CD1c-positive myeloid dendritic cell (primary cell): ENCODE measurements at regions not wholly inside any gene's neighbourhood (a gene's known extent, or its start where the extent isn't known, plus 50 kb on each side); places are given as distances from the start of the nearest gene placed in this dataset.

Source experiments
- DNase-seq: peaks from one replicate; pipeline ENCODE4 v3.0.0-alpha.2; 2016; ENCODE audit errors: extremely low spot score

DNA sequence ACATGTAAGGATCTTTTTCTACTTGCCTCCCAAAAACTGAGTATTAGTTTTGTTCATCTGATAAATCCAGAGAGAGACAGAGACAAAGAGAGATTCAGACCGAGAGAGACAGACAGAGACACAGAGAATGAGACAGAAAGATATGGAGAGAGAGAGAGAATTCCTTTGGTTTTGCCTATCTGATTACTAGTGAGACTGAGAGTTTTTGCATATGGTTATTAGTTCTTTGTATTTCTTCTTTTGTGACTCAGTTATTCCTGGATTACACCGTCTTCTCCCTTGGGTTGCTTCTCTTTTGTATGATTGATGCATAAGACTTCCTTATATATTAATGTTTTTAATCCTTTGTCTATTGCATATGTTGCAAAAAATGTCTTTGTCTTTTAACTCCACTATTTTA lies 91.2 kb upstream of the SPATA31C2 start:
- no peak for DNase-seq

DNA sequence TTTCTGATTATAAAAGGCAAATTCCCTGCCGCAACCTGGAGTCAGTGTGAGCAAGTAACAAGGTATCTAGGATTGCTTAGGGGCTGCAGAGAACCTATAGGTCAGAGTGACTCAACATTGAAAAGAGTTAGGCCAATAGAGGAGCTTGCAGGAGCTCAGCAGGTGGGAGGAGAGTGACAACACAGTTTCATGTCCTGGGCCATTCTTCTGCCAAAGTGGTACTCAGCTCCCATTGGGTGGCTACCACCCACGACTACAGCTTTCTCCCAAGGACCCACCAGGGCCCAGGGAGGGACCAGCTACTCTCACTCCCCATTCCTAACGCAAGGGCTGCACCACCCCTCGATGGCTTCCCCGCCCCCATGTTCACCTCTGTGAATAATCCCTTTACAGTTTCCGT lies 86.7 kb upstream of the SPATA31C2 start:
- no peak for DNase-seq

DNA sequence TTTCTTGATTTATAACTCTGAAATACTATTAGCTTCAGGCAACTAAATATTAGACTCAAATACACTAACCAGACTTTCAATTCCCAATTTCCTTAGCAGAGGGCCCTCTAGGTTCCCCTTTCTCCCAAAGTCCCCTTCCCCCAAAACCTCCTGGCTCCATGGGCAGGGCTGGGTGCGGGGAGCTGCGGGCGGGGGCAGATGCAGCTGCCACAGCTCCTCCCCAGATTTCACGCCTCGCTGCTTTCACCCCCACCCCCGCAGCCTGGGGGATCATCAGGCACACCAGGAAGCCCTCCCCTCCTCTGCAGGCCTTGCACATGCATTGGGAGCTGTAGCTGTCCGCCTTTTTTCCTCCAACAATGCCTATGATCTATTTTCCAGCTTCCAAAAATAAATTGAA lies 82.8 kb upstream of the SPATA31C2 start:
- peak; percentile 56 for DNase-seq

GRCh38 chr9:88220652-88221051 lies 82.4 kb upstream of the SPATA31C2 start:
- DNase-seq, result no peak

GRCh38 chr9:88219601-88220000 lies 81.3 kb upstream of the SPATA31C2 start:
- no peak for DNase-seq

DNA sequence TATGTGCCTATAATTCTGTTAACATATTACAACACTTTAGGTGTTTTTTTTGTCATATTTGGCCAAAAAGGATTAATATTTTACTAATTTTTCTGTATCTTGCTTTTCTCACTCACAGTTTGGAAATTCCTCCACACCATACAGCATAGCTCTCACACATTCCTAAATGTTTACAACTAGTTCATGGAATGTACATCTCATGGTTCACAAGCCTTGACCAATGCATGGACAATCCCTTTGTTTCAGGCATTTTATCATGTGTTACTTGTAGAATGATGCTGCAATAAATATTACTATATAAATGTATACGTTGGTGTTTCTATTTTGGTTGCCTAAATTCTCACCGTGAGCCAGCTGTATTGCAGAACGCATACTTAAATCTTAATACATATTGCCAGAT lies 80.5 kb upstream of the SPATA31C2 start:
- DNase-seq, result no peak

- no peak for DNase-seq
Measured at GRCh38 chr9:88216126-88216995, 78.1 kb upstream of the SPATA31C2 start.

DNA sequence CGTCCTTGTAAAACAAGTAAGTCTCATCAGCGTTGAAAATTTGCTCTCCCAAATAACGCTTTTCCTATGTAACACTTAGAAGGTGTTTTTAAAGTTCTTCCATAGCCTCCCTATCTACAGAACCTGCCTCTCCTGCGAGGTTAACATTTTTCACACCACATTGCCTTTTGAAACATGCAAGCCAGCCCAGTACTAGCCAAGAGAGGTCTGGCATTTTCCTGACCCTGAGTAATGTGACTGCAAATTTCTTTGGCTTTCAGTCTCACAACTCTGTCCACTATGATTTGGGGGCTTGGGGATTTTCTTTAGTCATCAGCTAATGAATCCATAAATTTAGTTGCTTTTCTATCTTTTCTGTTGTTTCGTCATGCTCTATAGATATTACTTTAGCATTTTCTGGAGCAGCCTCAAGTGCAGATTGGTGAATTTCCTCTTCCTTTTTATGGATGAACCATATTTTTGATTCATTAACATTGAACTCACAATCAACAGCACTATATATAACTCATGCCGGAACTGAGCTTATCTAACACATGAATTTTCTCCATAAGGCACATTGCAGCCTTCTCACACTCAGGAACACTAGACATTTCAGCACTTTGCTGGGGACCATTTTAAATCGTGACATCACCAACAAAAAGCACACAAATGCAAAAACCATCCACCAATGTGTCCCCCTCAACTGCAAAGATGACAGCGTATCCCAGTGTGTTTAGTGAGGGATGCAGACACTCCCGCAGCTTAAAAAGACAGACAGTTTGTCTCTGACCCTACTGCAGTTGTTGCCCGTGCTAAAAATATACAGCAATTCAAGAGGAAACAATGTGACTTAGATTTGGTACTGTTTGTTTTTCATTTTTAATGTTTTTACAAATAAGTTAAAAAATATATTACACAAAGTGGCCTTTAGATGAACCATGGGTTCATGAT lies 77.2 kb upstream of the SPATA31C2 start:
- no peak for DNase-seq

- no peak for DNase-seq
Measured at GRCh38 chr9:88202321-88202720, 64.0 kb upstream of the SPATA31C2 start.

DNA sequence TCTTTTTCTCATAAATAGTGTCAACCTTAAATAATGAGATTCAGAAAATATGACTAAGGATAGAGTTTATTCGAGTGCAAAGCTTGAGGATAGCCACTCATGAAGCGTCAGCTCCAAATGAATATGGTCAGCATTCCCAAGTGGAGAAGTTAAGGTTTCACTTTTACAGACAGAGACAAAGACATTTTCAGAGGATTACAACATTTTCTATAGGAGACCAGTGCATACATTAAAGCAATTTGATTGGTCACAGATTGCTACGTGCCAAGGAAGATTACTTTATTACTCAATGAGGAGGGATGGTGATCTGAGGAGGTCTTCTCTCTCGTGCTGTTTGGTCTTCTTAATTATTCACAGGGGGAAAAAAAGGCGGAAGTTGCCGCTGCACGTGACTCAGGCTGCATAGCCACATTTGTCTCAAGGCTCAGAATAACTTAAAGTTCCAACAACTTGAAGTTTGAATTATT lies 60.1 kb upstream of the SPATA31C2 start:
- DNase-seq, result peak; percentile 48

GRCh38 chr9:88197781-88198340 lies 59.6 kb upstream of the SPATA31C2 start:
- no peak for DNase-seq

- DNase-seq, result no peak
Measured at GRCh38 chr9:88197016-88197415, 58.7 kb upstream of the SPATA31C2 start.

- DNase-seq, result no peak
Measured at GRCh38 chr9:88196142-88196790, 58.0 kb upstream of the SPATA31C2 start.

- DNase-seq, result no peak
Measured at GRCh38 chr9:88193766-88194165, 55.5 kb upstream of the SPATA31C2 start.

DNA sequence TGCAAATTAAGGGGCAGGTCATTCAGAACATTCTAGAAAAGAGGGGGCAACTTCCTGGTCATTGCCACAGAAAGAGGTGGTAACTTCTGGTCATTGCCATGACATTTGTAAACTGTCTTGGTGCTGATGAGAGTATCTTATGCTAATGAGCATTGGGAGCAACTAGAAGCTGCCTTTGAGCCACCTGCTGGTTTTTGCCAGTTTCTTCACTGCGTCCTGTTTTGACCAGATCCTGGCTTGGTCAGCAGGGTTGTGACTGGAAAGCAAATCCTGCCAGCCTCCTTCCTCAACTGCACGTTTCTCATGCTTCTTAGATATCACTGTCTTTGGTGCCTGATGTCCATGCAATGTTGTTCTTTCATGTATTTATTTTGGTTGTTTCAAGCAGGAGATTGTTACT lies 53.2 kb upstream of the SPATA31C2 start:
- DNase-seq, result no peak

DNA sequence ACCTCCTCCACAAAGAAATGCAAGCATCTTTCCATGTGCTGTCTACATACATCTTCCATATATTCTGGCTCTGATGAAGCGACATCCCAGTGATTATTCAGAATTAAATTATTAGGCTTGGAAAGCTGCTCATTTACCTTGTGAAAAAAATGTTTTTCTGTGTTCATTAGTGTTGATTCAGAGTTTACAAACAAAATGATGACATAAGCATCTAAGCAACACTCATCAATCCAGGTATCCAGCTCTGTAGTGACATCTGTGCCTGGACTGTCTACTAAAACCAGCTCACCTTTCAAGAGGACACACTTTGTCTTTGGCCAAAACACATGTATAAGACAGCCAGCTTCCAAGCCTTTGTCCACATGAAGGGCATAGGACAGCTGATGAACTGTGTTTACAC lies 51.1 kb upstream of the SPATA31C2 start:
- no peak for DNase-seq
